CD4-positive, alpha-beta T cell treated with Interleukin-10 for 1 hour (primary cell): ENCODE measurements at regions not wholly inside any gene's neighbourhood (a gene's known extent, or its start where the extent isn't known, plus 50 kb on each side); places are given as distances from the start of the nearest gene placed in this dataset.
"Not testable (repeated sequence)": the region's sequence is repeated elsewhere in the genome, so short reads cannot be mapped to it uniquely, and the experiment has no call there.

Source experiments
- DNase-seq: peaks from one replicate; pipeline ENCODE4 v3.0.0-alpha.2; 2020

GRCh38 chr1:120557605-120558302, 142.9 kb downstream of the NBPF8 start:
- not testable (repeated sequence) for DNase-seq

- peak; percentile 74 for DNase-seq
These were observed 143.6 kb downstream of the NBPF8 start for GRCh38 chr1:120558303-120559060.

GRCh38 chr1:120561767-120562166, 146.9 kb downstream of the NBPF8 start:
- peak; percentile 66 for DNase-seq

- not testable (repeated sequence) for DNase-seq
These were observed 150.6 kb downstream of the NBPF8 start for GRCh38 chr1:120565396-120565795.

- not testable (repeated sequence) for DNase-seq
These were observed 152.8 kb downstream of the NBPF8 start for GRCh38 chr1:120567620-120568019.

- not testable (repeated sequence) for DNase-seq
These were observed 148.5 kb upstream of the NBPF26 start for GRCh38 chr1:120575201-120575600.

- not testable (repeated sequence) for DNase-seq
These were observed 141.6 kb upstream of the NBPF26 start for GRCh38 chr1:120582135-120582534.

- not testable (repeated sequence) for DNase-seq
These were observed 137.7 kb upstream of the NBPF26 start for GRCh38 chr1:120586053-120586452.

GRCh38 chr1:120588811-120589210, 134.9 kb upstream of the NBPF26 start:
- DNase-seq = not testable (repeated sequence)

- DNase-seq = not testable (repeated sequence)
These were observed 132.0 kb upstream of the NBPF26 start for GRCh38 chr1:120591774-120592173.

GRCh38 chr1:120592943-120593342, 130.8 kb upstream of the NBPF26 start:
- not testable (repeated sequence) for DNase-seq

GRCh38 chr1:120593648-120594047, 130.1 kb upstream of the NBPF26 start:
- DNase-seq = not testable (repeated sequence)

- DNase-seq = not testable (repeated sequence)
These were observed 125.3 kb upstream of the NBPF26 start for GRCh38 chr1:120598331-120598951.

- not testable (repeated sequence) for DNase-seq
These were observed 124.2 kb upstream of the NBPF26 start for GRCh38 chr1:120599511-120599910.

GRCh38 chr1:120600442-120601041, 123.2 kb upstream of the NBPF26 start:
- DNase-seq = not testable (repeated sequence)

GRCh38 chr1:120607882-120608281, 115.9 kb upstream of the NBPF26 start:
- DNase-seq = not testable (repeated sequence)

- not testable (repeated sequence) for DNase-seq
These were observed 115.3 kb upstream of the NBPF26 start for GRCh38 chr1:120608314-120609014.

GRCh38 chr1:120609015-120609573, 114.7 kb upstream of the NBPF26 start:
- DNase-seq = not testable (repeated sequence)

- not testable (repeated sequence) for DNase-seq
These were observed 113.9 kb upstream of the NBPF26 start for GRCh38 chr1:120609834-120610233.

- DNase-seq = not testable (repeated sequence)
These were observed 108.7 kb upstream of the NBPF26 start for GRCh38 chr1:120614931-120615639.

GRCh38 chr1:120617493-120617892, 106.3 kb upstream of the NBPF26 start:
- DNase-seq = not testable (repeated sequence)
